ENCODE measurements at regions not wholly inside any gene's neighbourhood (a gene's known extent, or its start where the extent isn't known, plus 50 kb on each side); places are given as distances from the start of the nearest gene placed in this dataset.

DNA sequence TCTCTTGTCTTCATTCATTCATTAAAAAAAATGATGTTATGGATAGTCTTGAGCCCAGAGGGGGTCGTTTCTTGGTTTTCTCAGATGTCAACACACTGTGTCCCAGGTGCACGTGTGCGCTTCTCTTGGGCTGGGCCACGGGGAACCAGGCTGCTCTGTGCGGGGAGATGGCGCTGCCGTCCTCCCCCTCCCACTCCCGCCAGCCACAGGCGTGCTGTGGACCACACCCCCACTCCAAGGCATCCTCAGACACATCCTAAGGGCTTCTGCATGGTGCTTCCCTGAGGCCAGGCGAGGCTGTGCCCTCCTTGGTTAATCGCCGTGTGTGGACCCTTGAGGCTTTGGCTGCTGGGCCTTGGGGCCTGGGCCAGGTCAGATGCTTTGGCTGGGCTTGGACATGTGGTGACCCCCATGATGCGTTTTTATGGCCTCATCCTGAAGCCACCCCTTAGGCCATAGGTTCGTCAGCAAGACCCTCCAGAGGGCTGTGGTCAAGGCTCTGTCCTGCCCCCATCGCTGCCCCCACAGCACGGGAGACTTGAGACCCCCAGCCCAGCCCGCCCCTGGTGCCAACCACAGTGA, 245.7 kb upstream of the CIBAR2 start:
- H3K36me3 ChIP-seq (ENCODE audit: control insufficient read depth, insufficient read depth, low read length), result no peaks in the 10 kb centered on the region
- TF ChIP-seq, protein P1, sequence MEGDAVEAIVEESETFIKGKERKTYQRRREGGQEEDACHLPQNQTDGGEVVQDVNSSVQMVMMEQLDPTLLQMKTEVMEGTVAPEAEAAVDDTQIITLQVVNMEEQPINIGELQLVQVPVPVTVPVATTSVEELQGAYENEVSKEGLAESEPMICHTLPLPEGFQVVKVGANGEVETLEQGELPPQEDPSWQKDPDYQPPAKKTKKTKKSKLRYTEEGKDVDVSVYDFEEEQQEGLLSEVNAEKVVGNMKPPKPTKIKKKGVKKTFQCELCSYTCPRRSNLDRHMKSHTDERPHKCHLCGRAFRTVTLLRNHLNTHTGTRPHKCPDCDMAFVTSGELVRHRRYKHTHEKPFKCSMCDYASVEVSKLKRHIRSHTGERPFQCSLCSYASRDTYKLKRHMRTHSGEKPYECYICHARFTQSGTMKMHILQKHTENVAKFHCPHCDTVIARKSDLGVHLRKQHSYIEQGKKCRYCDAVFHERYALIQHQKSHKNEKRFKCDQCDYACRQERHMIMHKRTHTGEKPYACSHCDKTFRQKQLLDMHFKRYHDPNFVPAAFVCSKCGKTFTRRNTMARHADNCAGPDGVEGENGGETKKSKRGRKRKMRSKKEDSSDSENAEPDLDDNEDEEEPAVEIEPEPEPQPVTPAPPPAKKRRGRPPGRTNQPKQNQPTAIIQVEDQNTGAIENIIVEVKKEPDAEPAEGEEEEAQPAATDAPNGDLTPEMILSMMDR (IDR thresholded peaks at IDR 0.05; ENCODE audit: insufficient read depth, low read length, poor library complexity, severe bottlenecking), result no peak

DNA sequence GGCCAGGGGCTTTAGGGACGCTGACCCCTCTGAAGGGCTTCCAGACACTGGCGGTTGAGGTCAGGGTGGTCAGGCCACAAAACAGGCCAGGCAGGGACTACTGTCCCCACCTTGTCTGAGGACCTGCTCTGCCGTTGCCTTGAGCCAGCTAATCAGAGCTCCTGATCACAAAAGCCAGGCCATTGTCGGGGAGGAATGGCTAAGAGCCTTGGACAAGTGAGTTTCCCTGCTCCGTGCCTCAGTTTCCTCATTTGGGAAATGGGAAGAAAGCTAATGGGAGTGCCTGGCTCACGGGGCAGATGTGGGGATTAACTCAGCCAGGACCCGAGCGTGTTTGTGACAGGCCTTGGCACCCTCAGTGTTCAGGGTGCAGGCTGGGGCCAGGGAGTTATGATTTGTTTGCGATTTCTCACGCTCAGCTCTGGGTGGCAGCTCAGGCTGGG, 246.5 kb upstream of the CIBAR2 start:
- Histone ChIP-seq H3K4me3 (replicated peaks; ENCODE audit: low read depth, low read length) (no peak overlapping the region), H3K36me3 (ENCODE audit: control insufficient read depth, insufficient read depth, low read length) (no peaks in the 10 kb centered on the region), H3K27me3 (replicated peaks; ENCODE audit: control insufficient read depth, insufficient read depth, low read length) (no peaks in the 10 kb centered on the region; the same call in 1 of the 2 replicates)
- no peak for DNase-seq (ENCODE audit: extremely low read depth, insufficient read length)
- TF ChIP-seq, protein P1 (IDR thresholded peaks at IDR 0.05; ENCODE audit: insufficient read depth, low read length, poor library complexity, severe bottlenecking), result no peak

More for the DNA sequence above, 245.7 kb upstream of the CIBAR2 start:
- Histone ChIP-seq H3K4me3 (replicated peaks; ENCODE audit: low read depth, low read length) (no peak overlapping the region), H3K27me3 (replicated peaks; ENCODE audit: control insufficient read depth, insufficient read depth, low read length) (no peaks in the 10 kb centered on the region)
- DNase-seq (ENCODE audit: extremely low read depth, insufficient read length), result no peak

DNA sequence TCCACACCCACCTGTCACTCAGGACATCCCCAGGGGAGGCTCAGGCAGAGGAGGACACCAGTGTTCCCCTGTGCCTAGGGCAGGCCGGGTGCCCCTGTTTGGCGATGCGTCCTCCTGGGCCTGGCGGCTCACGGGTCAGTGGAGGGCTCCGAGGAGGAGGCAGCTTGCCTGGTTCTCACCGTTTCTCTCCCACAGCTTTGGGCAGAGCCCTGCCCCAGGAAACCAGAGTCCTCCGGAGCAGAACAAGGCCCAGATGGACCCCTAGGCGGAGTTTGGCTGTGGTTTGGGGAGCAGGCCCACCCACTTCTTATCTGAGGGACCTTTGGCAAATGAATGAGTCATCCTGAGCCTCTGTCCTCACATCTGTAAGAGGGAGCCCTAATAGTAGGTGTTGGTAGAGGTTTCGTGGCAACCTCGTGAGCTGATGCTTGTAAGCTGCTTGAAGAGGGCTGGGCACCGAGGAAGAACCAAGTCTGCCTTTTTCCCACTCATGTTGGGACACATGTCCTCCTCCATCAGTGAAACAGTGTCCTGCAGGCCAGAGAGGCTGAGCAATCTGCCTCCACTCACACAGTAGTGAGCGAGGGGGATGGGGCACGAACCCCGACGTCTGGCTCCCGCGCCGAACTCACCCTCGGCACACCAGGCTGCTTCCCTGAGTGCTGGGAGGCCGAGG, 247.0 kb upstream of the CIBAR2 start:
- H3K27me3 ChIP-seq (replicated peaks; ENCODE audit: control insufficient read depth, insufficient read depth, low read length), result no peaks in the 10 kb centered on the region; the same call in 1 of the 2 replicates
- TF ChIP-seq, protein P1 (IDR thresholded peaks at IDR 0.05; ENCODE audit: insufficient read depth, low read length, poor library complexity, severe bottlenecking), result no peak
- H3K36me3 ChIP-seq (ENCODE audit: control insufficient read depth, insufficient read depth, low read length), result no peaks in the 10 kb centered on the region
- H3K4me3 ChIP-seq (replicated peaks; ENCODE audit: low read depth, low read length), result no peak overlapping the region
- no peak for DNase-seq (ENCODE audit: extremely low read depth, insufficient read length)

DNA sequence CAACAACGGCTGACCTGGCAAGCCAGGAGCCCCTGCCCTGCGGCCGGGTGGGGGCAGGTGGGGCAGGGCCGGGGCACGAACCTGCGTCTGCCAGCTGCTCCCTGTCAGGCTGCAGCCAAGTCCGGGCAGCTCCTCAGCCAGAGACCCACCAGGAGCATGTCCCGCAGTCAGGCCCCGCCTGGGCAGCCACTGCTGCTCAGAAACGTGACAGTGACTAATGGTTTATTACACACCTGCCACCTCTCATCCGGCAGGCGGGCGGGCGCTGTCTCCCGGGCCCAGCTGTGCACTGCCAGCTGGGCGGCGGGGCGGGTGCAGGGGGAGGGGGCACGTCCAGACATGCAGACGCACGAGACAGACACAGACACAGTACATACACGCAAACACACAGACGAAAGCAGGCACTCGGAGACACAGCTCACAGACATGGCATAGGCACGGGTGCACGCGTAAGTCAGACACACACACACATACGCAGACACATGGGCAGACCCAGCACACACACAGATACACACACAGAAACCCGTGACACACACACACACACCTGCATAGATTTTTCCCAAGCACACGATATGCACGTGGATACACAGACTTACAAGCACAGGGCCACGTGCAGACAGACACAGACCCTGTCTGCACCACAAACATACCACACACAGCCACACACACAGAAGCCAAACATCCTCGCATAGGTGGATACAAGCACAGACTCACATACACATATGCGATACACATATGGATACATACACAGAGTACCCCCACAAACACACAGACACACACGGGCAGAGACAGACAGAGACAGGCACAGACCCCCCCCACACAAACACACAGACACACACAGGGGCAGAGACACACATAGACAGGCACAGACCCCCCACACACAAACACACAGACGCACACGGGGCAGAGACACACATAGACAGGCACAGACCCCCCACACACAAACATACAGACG, 248.3 kb upstream of the CIBAR2 start:
- Histone ChIP-seq H3K36me3 (ENCODE audit: control insufficient read depth, insufficient read depth, low read length) (no peaks in the 10 kb centered on the region), H3K27me3 (replicated peaks; ENCODE audit: control insufficient read depth, insufficient read depth, low read length) (no peaks in the 10 kb centered on the region; the same call in 1 of the 2 replicates), H3K4me3 (replicated peaks; ENCODE audit: low read depth, low read length) (no peak overlapping the region)
- peak; percentile 28 for DNase-seq (ENCODE audit: extremely low read depth, insufficient read length)
- TF ChIP-seq, protein P1 (IDR thresholded peaks at IDR 0.05; ENCODE audit: insufficient read depth, low read length, poor library complexity, severe bottlenecking), result no peak

DNA sequence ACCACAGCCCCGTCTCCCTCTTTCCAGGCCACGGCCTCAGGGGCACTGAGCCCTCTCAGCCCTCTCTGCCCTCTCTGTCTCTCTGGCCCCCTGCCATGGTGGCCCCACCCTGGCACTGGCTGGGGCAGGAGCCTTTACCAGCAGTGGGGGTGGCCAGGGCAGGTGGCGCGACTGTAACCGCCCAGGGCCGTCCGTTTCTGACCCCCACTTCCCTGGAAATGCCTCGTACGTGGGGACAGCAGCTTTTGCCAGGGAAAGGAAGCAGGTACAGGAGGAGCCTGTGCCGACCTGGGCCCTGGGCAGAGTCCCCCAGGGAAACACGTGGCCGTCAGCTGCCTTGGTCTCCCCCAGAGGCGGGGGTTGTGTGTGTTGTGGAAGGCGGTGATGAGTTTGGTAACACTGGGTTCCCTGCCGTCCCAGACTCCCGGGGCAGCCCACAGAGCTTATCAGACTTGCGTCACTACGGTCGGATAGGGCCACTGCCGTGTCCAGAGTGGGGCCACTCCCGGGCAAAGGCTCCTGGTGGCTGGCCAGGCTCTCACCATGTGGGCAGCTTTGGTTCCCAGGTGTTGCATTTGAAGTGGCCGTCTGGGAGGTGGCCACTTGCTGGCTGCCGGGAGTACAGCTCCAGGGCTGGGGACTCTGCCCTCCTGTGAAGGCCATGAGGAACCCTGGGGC, 249.3 kb upstream of the CIBAR2 start:
- Histone ChIP-seq H3K36me3 (ENCODE audit: control insufficient read depth, insufficient read depth, low read length) (no peaks in the 10 kb centered on the region), H3K27me3 (replicated peaks; ENCODE audit: control insufficient read depth, insufficient read depth, low read length) (no peaks in the 10 kb centered on the region; the same call in 1 of the 2 replicates), H3K4me3 (replicated peaks; ENCODE audit: low read depth, low read length) (no peak overlapping the region)
- DNase-seq (ENCODE audit: extremely low read depth, insufficient read length), result no peak
- TF ChIP-seq, protein P1 (IDR thresholded peaks at IDR 0.05; ENCODE audit: insufficient read depth, low read length, poor library complexity, severe bottlenecking), result no peak
